H1 (cell line): ENCODE measurements at regions not wholly inside any gene's neighbourhood (a gene's known extent, or its start where the extent isn't known, plus 50 kb on each side); places are given as distances from the start of the nearest gene placed in this dataset.

ENCODE experiments used
- CTCF ChIA-PET: fragments of 300-600 bp; sonication (Branson Sonifier 250); formaldehyde crosslinking; loops from one replicate; lab custom pipeline; 2021; ENCODE audit not compliant: partially characterized antibody; lab: Charles Lee
- POLR2A ChIA-PET: fragments of 300-600 bp; sonication (Branson Sonifier 250); formaldehyde crosslinking; loops from one replicate; lab custom pipeline; 2021; ENCODE audit warnings: inconsistent platforms; ENCODE audit not compliant: partially characterized antibody; lab: Charles Lee
- DNase-seq, 2 experiments: peaks; one replicate each; pipeline versions ENCODE4 v3.0.0 to v3.0.0-alpha.2; 2010 to 2022; ENCODE audit warnings: low spot score in 2 of 2, low read depth in 1 of 2, mixed read lengths in 1 of 2
- FAIRE-seq: peaks from 2 replicates; lab custom pipeline; 2011; peaks lifted over from hg19 to GRCh38; lab: Jason Lieb, UNC
- H2AFZ ChIP-seq: 2 replicates; pipeline ENCODE4 v1.8.1; 2012; ENCODE audit warnings: low read length, inconsistent platforms
- H2AK5ac ChIP-seq: 2 replicates; pipeline ENCODE4 v1.6.1; 2013; ENCODE audit warnings: low read depth, low read length
- H2BK120ac ChIP-seq: replicated peaks from 2 replicates; pipeline ENCODE3; 2013; ENCODE audit warnings: low read depth, low read length, inconsistent platforms
- H2BK12ac ChIP-seq: 2 replicates; pipeline ENCODE4 v1.6.1; 2013; ENCODE audit warnings: low read depth, low read length
- H2BK15ac ChIP-seq: 2 replicates; pipeline ENCODE4 v1.6.1; 2013; ENCODE audit warnings: low read length
- H2BK20ac ChIP-seq: 2 replicates; pipeline ENCODE4 v1.6.1; 2013; ENCODE audit warnings: low read length
- H2BK5ac ChIP-seq: 2 replicates; pipeline ENCODE4 v1.6.1; 2013; ENCODE audit warnings: low read depth, low read length
- H3K14ac ChIP-seq: 2 replicates; pipeline ENCODE4 v1.6.1; 2013; ENCODE audit warnings: inconsistent platforms; ENCODE audit not compliant: insufficient read length
- H3K18ac ChIP-seq: 2 replicates; pipeline ENCODE4 v1.6.1; 2013; ENCODE audit warnings: low read length; ENCODE audit errors: extremely low read depth
- H3K23ac ChIP-seq: 2 replicates; pipeline ENCODE4 v1.6.1; 2013; ENCODE audit warnings: inconsistent platforms; ENCODE audit not compliant: insufficient read length
- H3K23me2 ChIP-seq: 2 replicates; pipeline ENCODE4 v1.6.1; 2013; ENCODE audit warnings: low read depth, low read length
- H3K27ac ChIP-seq: 2 replicates; pipeline ENCODE4 v1.6.1; 2011; ENCODE audit warnings: low read depth, low read length, inconsistent platforms
- H3K27me3 ChIP-seq, 4 experiments: replicated peaks in 1 of 4; 1 replicate in 1 of 4; 2 replicates in 3 of 4; pipeline versions ENCODE4 v1.6.1 to v1.8.1; 2011 to 2013; ENCODE audit warnings: low read length in 3 of 4, mild to moderate bottlenecking in 3 of 4, inconsistent platforms in 2 of 4, mixed read lengths in 2 of 4, moderate library complexity in 1 of 4; ENCODE audit not compliant: control insufficient read depth in 3 of 4, insufficient read depth in 3 of 4; ENCODE audit errors: extremely low read depth in 1 of 4
- H3K36me3 ChIP-seq, 4 experiments: 2 replicates each; pipeline versions ENCODE4 v1.6.1 to v1.8.1; 2011 to 2013; ENCODE audit warnings: mild to moderate bottlenecking in 4 of 4, low read length in 3 of 4, moderate library complexity in 2 of 4, control low read depth in 1 of 4, inconsistent platforms in 1 of 4; ENCODE audit not compliant: insufficient read depth in 4 of 4, control insufficient read depth in 2 of 4
- H3K4ac ChIP-seq: replicated peaks from 2 replicates; pipeline ENCODE3; 2013; ENCODE audit warnings: low read length, low read depth, mixed read lengths, inconsistent platforms; ENCODE audit not compliant: insufficient read length
- H3K4me1 ChIP-seq, 4 experiments: replicated peaks in 1 of 4; 1 replicate in 1 of 4; 2 replicates in 3 of 4; pipeline versions ENCODE4 v1.6.1 to v1.8.1; 2011 to 2013; ENCODE audit warnings: low read length in 3 of 4, inconsistent platforms in 2 of 4, mixed read lengths in 1 of 4; ENCODE audit not compliant: insufficient read depth in 4 of 4, control insufficient read depth in 3 of 4
- H3K4me2 ChIP-seq, 2 experiments: 2 replicates each; pipeline versions ENCODE4 v1.6.1 to v1.8.1; 2011 to 2013; ENCODE audit warnings: low read depth in 2 of 2, low read length in 2 of 2, control low read depth in 1 of 2, inconsistent platforms in 1 of 2, mild to moderate bottlenecking in 1 of 2; ENCODE audit not compliant: insufficient read depth in 1 of 2
- H3K4me3 ChIP-seq, 4 experiments: fragments of 200-600, 300-600 bp in 1 of 4; sonication (generic), shearing (Covaris generic), sonication (Bioruptor Twin) in 1 of 4; 2 replicates each; pipeline versions ENCODE4 v1.5.1 to v1.8.1; 2011 to 2016; ENCODE audit warnings: low read length in 4 of 4, low read depth in 3 of 4, control low read depth in 2 of 4, inconsistent platforms in 2 of 4, mild to moderate bottlenecking in 2 of 4, mixed read lengths in 1 of 4, moderate library complexity in 1 of 4; ENCODE audit not compliant: insufficient read depth in 2 of 4; ENCODE audit errors: extremely low read depth in 1 of 4
- H3K56ac ChIP-seq: replicated peaks from 2 replicates; pipeline ENCODE3; 2013; ENCODE audit warnings: low read depth, mild to moderate bottlenecking, mixed read lengths, low read length, inconsistent platforms; ENCODE audit not compliant: insufficient read length
- H3K79me1 ChIP-seq: 2 replicates; pipeline ENCODE4 v1.6.1; 2013; ENCODE audit warnings: low read depth, low read length, control low read depth
- H3K79me2 ChIP-seq, 2 experiments: 2 replicates each; pipeline versions ENCODE4 v1.6.1 to v1.8.1; 2012 to 2013; ENCODE audit warnings: low read length in 2 of 2, mild to moderate bottlenecking in 2 of 2, inconsistent platforms in 1 of 2; ENCODE audit not compliant: insufficient read depth in 2 of 2, control insufficient read depth in 1 of 2
- H3K9ac ChIP-seq, 4 experiments: replicated peaks in 1 of 4; 1 replicate in 1 of 4; 2 replicates in 3 of 4; pipeline versions ENCODE4 v1.6.1 to v1.8.1; 2011 to 2013; ENCODE audit warnings: low read depth in 3 of 4, low read length in 3 of 4, control low read depth in 2 of 4, mild to moderate bottlenecking in 2 of 4, moderate library complexity in 2 of 4, inconsistent platforms in 1 of 4; ENCODE audit errors: extremely low read depth in 1 of 4
- H3K9me3 ChIP-seq, 2 experiments: 2 replicates each; pipeline versions ENCODE4 v1.6.1 to v1.8.1; 2012 to 2013; ENCODE audit warnings: mild to moderate bottlenecking in 2 of 2, moderate library complexity in 2 of 2, control low read depth in 1 of 2, inconsistent platforms in 1 of 2, low read depth in 1 of 2, low read length in 1 of 2, mixed read lengths in 1 of 2; ENCODE audit not compliant: insufficient read depth in 2 of 2
- H4K20me1 ChIP-seq, 2 experiments: replicated peaks in 1 of 2; 2 replicates each; pipeline versions ENCODE3 to v1.8.1; 2011 to 2013; ENCODE audit warnings: inconsistent platforms in 2 of 2, low read length in 2 of 2, mild to moderate bottlenecking in 1 of 2; ENCODE audit not compliant: insufficient read depth in 2 of 2, control insufficient read depth in 1 of 2
- H4K5ac ChIP-seq: 2 replicates; pipeline ENCODE4 v1.6.1; 2013; ENCODE audit warnings: low read length, low read depth, mixed read lengths, inconsistent platforms; ENCODE audit not compliant: insufficient read length
- H4K8ac ChIP-seq: 2 replicates; pipeline ENCODE4 v1.8.0; 2013; ENCODE audit warnings: mild to moderate bottlenecking, moderate library complexity, low read length, inconsistent platforms; ENCODE audit not compliant: insufficient read depth; ENCODE audit errors: extremely low read depth
- H4K91ac ChIP-seq: replicated peaks from 2 replicates; pipeline ENCODE3; 2013; ENCODE audit warnings: low read length, mixed read lengths, inconsistent platforms; ENCODE audit not compliant: insufficient read length
- CHD1 ChIP-seq: IDR thresholded peaks from 2 replicates; pipeline ENCODE4 v1.6.1; 2012; ENCODE audit warnings: low read depth, low read length, improper control_type of control experiment
- EZH2 ChIP-seq: fragments of 200-600 bp; sonication (generic); IDR thresholded peaks from 2 replicates; pipeline ENCODE4 v1.7.1; 2012; ENCODE audit warnings: low read depth, mild to moderate bottlenecking, moderate library complexity, low read length, inconsistent platforms; ENCODE audit not compliant: severe bottlenecking
- RBBP5 ChIP-seq: IDR thresholded peaks from 2 replicates; pipeline ENCODE4 v1.7.1; 2012; ENCODE audit warnings: low read depth, mild to moderate bottlenecking, inconsistent platforms, low read length, moderate library complexity, borderline replicate concordance
- SP4 ChIP-seq: IDR thresholded peaks from 2 replicates; pipeline ENCODE4 v1.6.1; 2012; ENCODE audit warnings: low read length, inconsistent platforms
- YY1 ChIP-seq: IDR thresholded peaks from 2 replicates; pipeline ENCODE4 v1.6.1; 2011; ENCODE audit warnings: low read depth, mild to moderate bottlenecking, low read length
- WGBS, 2 experiments: shearing (Covaris generic) in 1 of 2; methylation state at CpG; one replicate each; pipeline versions ENCODE4 v1.1.6 to v1.1.7; 2013 to 2015; ENCODE audit warnings: low lambda C conversion rate in 2 of 2, mixed read lengths in 2 of 2, inconsistent platforms in 1 of 2, low coverage in 1 of 2, missing lambda C conversion rate in 1 of 2; ENCODE audit not compliant: insufficient replicate concordance in 2 of 2, insufficient coverage in 1 of 2, insufficient read length in 1 of 2; ENCODE audit errors: extremely low coverage in 1 of 2, missing lambda C conversion rate in 1 of 2; 5-methylcytosine and 5-hydroxymethylcytosine counted together
- TF ChIP-seq, protein P1 (sequence below): IDR thresholded peaks from 2 replicates; pipeline ENCODE4 v1.6.1; 2012; ENCODE audit warnings: inconsistent platforms
- TF ChIP-seq, protein P2 (sequence below): IDR thresholded peaks from 2 replicates; pipeline ENCODE4 v1.6.1; 2012; ENCODE audit warnings: inconsistent platforms

DNA sequence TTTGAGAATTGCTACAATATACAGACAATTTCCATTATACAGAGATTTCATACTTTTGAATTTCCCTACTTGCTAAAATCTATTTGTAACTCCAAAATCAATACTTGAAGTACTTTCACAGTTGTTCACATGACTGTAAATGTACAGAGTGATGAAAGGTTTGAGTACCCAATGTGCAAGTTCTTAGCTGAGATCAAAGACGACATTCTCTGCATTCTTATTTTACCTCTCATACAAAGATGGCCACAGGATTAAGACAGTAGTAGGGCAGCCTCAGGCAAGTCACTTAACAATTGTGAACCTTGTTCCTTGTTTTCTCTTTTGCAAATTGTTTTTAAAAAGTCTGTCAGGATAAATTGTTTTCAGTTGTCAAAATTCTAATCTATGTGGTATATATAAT, 255.9 kb upstream of the KITLG start (continued):
- TF ChIP-seq CHD1 = no peak

DNA sequence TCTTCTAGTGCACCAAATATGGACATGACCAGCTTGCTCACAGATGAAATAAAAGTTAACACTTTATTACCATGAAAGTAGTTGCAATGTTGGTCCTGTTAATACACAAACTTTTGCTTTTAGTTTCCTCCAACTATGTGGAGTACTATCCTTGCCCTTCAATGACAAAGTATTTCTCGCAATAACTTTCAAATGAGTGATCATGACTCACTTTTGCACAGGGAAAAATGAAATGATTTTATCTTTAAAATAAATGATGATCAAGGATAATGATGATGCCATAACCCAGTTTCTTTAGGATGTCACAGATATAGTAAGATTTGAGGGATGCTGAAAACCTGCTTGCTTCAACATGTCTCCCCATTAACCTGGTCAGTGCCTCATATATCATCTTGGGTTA, 254.0 kb upstream of the KITLG start:
- H2BK120ac ChIP-seq = no peak overlapping the region
- no peak overlapping the region for H3K4me2 ChIP-seq
- H3K79me2 ChIP-seq = no peaks in the 10 kb centered on the region
- H2AFZ ChIP-seq = no peak overlapping the region
- no peaks in the 10 kb centered on the region for H3K4me1 ChIP-seq
- H3K23ac ChIP-seq = no peak overlapping the region
- no peak overlapping the region for H3K4ac ChIP-seq
- WGBS, 2 experiments = 86% methylated on average over 1 of the region's 1 CpG; no CpG with 5 or more reads in 1 of the 2 experiments
- H3K27ac ChIP-seq = no peak overlapping the region
- no peaks in the 10 kb centered on the region for H3K27me3 ChIP-seq
- H2BK15ac ChIP-seq = no peak overlapping the region
- H2BK12ac ChIP-seq = no peak overlapping the region
- DNase-seq = no peak
- no peak overlapping the region for H4K8ac ChIP-seq
- no peak for FAIRE-seq
- H3K79me1 ChIP-seq = no peaks in the 10 kb centered on the region
- no peaks in the 10 kb centered on the region for H3K36me3 ChIP-seq
- no peaks in the 10 kb centered on the region for H3K23me2 ChIP-seq
- ChIA-PET POLR2A (no interaction called here), CTCF (interaction anchor here (1.4 kb wide), 1 partner anchor 27 kb away, joined by 4 read pairs; no protein-coding TSS in a partner anchor)
- H3K9me3 ChIP-seq = peaks cover 4 to 10% of the 10 kb centered on the region in 2 experiments; a peak in 2 of 4 replicates
- H4K91ac ChIP-seq = no peak overlapping the region
- H4K20me1 ChIP-seq = no peaks in the 10 kb centered on the region
- no peak overlapping the region for H3K56ac ChIP-seq
- H3K4me3 ChIP-seq = no peak overlapping the region
- H2AK5ac ChIP-seq = no peak overlapping the region
- no peak overlapping the region for H3K14ac ChIP-seq
- no peak overlapping the region for H3K9ac ChIP-seq
- H2BK20ac ChIP-seq = no peak overlapping the region
- H3K18ac ChIP-seq = no peak overlapping the region
- no peak overlapping the region for H4K5ac ChIP-seq
- TF ChIP-seq EZH2 (no peak), SP4 (no peak), RBBP5 (no peak), YY1 (no peak)
- TF ChIP-seq, protein P1, sequence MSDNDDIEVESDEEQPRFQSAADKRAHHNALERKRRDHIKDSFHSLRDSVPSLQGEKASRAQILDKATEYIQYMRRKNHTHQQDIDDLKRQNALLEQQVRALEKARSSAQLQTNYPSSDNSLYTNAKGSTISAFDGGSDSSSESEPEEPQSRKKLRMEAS = no peak
- TF ChIP-seq, protein P2, sequence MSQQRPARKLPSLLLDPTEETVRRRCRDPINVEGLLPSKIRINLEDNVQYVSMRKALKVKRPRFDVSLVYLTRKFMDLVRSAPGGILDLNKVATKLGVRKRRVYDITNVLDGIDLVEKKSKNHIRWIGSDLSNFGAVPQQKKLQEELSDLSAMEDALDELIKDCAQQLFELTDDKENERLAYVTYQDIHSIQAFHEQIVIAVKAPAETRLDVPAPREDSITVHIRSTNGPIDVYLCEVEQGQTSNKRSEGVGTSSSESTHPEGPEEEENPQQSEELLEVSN = no peak
- no peak overlapping the region for H2BK5ac ChIP-seq
